Ovary (tissue), 7 donors: ENCODE measurements at regions not wholly inside any gene's neighbourhood (a gene's known extent, or its start where the extent isn't known, plus 50 kb on each side); places are given as distances from the start of the nearest gene placed in this dataset.

Experiments used
- DNase-seq, 5 donors: peaks; one replicate each; pipeline ENCODE4 v3.0.0-alpha.2; 2019 to 2020
- H3K27ac ChIP-seq, 2 donors: fragments of 200-600 bp; one replicate each; pipeline versions ENCODE4 v1.5.1 to v1.8.0; 2019 to 2022
- H3K27me3 ChIP-seq: fragments of 200-600 bp; one replicate; pipeline ENCODE4 v1.8.0; 2022
- H3K36me3 ChIP-seq: fragments of 200-600 bp; sonication (generic); one replicate; pipeline ENCODE4 v1.5.1; 2019
- H3K4me1 ChIP-seq: one replicate; pipeline ENCODE4 v1.8.1; 2013; ENCODE audit warnings: mild to moderate bottlenecking, moderate library complexity; ENCODE audit not compliant: insufficient read depth
- H3K4me3 ChIP-seq: fragments of 200-600 bp; sonication (generic); one replicate; pipeline ENCODE4 v1.5.1; 2017
- H3K9me3 ChIP-seq, 2 donors: fragments of 200-600 bp in 1 of 2; sonication (generic) in 1 of 2; one replicate each; pipeline versions ENCODE4 v1.5.1 to v1.8.1; 2013 to 2019; ENCODE audit warnings: mild to moderate bottlenecking in 1 of 2, moderate library complexity in 1 of 2
- CTCF ChIP-seq, 3 donors: fragments of 450-650 bp in 2 of 3; fragments of 200-600 bp in 1 of 3; IDR thresholded peaks; one replicate each; pipeline versions ENCODE4 v1.5.1 to v1.8.0; 2016 to 2022; ENCODE audit warnings: antibody characterized with exemption in 3 of 3, mild to moderate bottlenecking in 1 of 3
- EP300 ChIP-seq: sonication (generic); formaldehyde crosslinking; IDR thresholded peaks from one replicate; pipeline ENCODE4 v1.6.1; 2017; ENCODE audit warnings: antibody characterized with exemption
- POLR2A ChIP-seq: fragments of 450-650 bp; IDR thresholded peaks from one replicate; pipeline ENCODE4 v1.6.1; 2017; ENCODE audit warnings: antibody characterized with exemption, mild to moderate bottlenecking, moderate library complexity
- WGBS, 3 donors: extraction: QIAGEN DNeasy Blood & Tissue Kit in 1 of 3; methylation state at CpG; one replicate each; pipeline versions ENCODE4 v1.1.5 to v1.1.7; 2013 to 2017; 5-methylcytosine and 5-hydroxymethylcytosine counted together
- intact Hi-C, 4 donors: fragments of 100-400 bp; cut with DNase I; formaldehyde crosslinking; loops; one replicate each; pipeline versions ENCODE4 v1.11.0 to v1.15.1; 2022 to 2023
- donor health status: DM: no; HTN: no; CAD: no; lungs with moderate emphysema.
- donor health status: DM: no; HTN: no; CAD: no.
- donor health status: Bipolar disorder and iron deficiency.
- donor health status: DM: no; HTN: no; CAD: no.
- donor health status: DM: yes; HTN: yes; CAD: no.

GRCh38 chr4:116500225-116500624 lies 585.2 kb downstream of the TRAM1L1 start:
- H3K4me3 ChIP-seq: no peak overlapping the region
- 87 to 90% (median 89%) methylated on average over 2 of the region's 2 CpGs for WGBS, 3 donors
- H3K36me3 ChIP-seq: no peaks in the 10 kb centered on the region
- DNase-seq: no peak
- H3K4me1 ChIP-seq: no peaks in the 10 kb centered on the region
- H3K9me3 ChIP-seq: no peaks in the 10 kb centered on the region
- no peak for TF ChIP-seq CTCF (IDR thresholded peaks at IDR 0.05)
- no peak for TF ChIP-seq POLR2A
- no peak for TF ChIP-seq EP300
- intact Hi-C loops: no loop called here
- H3K27me3 ChIP-seq: no peaks in the 10 kb centered on the region
- no peak overlapping the region for H3K27ac ChIP-seq

GRCh38 chr4:116489739-116490138 lies 595.6 kb downstream of the TRAM1L1 start:
- intact Hi-C loops: no loop called here
- H3K4me3 ChIP-seq: no peak overlapping the region
- no peak for DNase-seq
- no peak overlapping the region for H3K27ac ChIP-seq
- no peaks in the 10 kb centered on the region for H3K4me1 ChIP-seq
- H3K27me3 ChIP-seq: no peaks in the 10 kb centered on the region
- no peaks in the 10 kb centered on the region for H3K9me3 ChIP-seq
- H3K36me3 ChIP-seq: no peaks in the 10 kb centered on the region
- TF ChIP-seq CTCF (IDR thresholded peaks at IDR 0.05) (no peak), POLR2A (no peak), EP300 (no peak)

DNA sequence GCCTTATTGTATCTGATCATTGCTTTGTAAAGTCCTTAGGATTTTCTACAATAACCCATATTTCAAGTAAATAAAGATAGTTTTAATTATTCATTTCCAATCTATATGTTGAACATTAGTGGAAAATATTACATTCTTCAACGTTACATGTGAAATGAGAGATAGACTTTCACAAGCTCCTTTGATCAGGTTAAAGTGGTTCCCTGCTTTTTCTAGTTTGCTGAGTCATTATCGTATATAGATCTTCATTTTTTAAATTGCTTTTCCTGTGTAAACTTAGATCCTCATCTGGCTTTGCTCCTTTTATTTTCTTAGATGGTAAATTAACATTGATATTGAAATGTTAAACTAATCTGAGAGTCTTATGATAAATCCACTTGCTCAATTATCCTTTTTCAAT lies 599.0 kb downstream of the TRAM1L1 start:
- no peaks in the 10 kb centered on the region for H3K9me3 ChIP-seq
- intact Hi-C loops: no loop called here
- H3K27me3 ChIP-seq: no peaks in the 10 kb centered on the region
- no peak overlapping the region for H3K4me3 ChIP-seq
- no peak for DNase-seq
- 82 to 92% (median 82%) methylated on average over 2 of the region's 2 CpGs for WGBS, 3 donors
- no peak for TF ChIP-seq EP300
- TF ChIP-seq CTCF (IDR thresholded peaks at IDR 0.05): no peak
- no peak for TF ChIP-seq POLR2A
- H3K36me3 ChIP-seq: no peaks in the 10 kb centered on the region
- H3K4me1 ChIP-seq: no peaks in the 10 kb centered on the region
- no peak overlapping the region for H3K27ac ChIP-seq

DNA sequence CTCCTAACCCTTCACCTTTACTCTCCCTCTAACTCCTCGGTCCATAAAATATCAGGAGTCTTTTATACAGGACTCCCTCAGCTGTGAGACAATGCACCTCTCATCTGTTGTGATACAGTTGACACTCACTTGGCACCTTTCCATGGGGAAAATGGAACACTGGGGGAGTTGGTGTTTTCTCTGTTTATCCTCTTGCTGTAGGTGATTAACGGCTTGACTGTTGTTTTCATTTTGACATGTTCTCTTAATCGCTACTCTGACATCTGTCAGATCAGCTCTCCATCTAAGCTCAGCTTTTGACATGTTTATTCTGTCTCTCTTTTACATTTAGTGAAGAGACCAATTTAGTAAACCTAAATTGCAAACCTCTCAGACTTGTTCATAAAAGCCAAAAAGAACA lies 604.8 kb downstream of the TRAM1L1 start:
- Histone ChIP-seq H3K4me1 (no peaks in the 10 kb centered on the region), H3K36me3 (no peaks in the 10 kb centered on the region), H3K9me3 (no peaks in the 10 kb centered on the region), H3K27ac (no peak overlapping the region), H3K4me3 (no peak overlapping the region), H3K27me3 (no peaks in the 10 kb centered on the region)
- intact Hi-C loops: no loop called here
- TF ChIP-seq POLR2A: no peak
- no peak for TF ChIP-seq CTCF (IDR thresholded peaks at IDR 0.05)
- no peak for TF ChIP-seq EP300
- 36 to 54% (median 44%) methylated on average over 3 of the region's 3 CpGs for WGBS, 3 donors
- DNase-seq: no peak

DNA sequence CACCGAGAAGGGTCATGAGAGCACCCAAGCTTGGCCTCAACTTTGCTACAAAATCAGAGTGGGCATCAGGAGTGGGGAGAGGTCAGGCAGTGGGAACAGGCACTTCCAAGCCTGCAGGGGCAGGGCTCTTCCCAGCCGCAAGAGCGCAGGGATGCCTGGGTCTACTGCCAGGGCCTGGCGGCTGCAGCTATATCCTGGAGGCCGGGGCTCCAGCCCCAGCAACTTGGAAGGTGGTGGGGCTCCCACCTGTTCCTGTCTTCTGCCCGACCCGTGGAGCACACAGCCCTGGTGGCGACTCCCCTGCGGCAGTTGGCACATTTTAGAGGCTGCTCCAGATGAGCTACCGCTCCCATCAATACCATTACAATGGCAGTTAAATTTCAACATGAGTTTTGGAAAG lies 607.0 kb downstream of the TRAM1L1 start:
- no peaks in the 10 kb centered on the region for H3K27me3 ChIP-seq
- H3K27ac ChIP-seq: no peak overlapping the region
- H3K9me3 ChIP-seq: no peaks in the 10 kb centered on the region
- intact Hi-C loops: no loop called here
- no peak overlapping the region for H3K4me3 ChIP-seq
- DNase-seq: no peak
- 92 to 95% (median 94%) methylated on average over 10 of the region's 10 CpGs for WGBS, 3 donors
- H3K4me1 ChIP-seq: no peaks in the 10 kb centered on the region
- TF ChIP-seq POLR2A (no peak), CTCF (IDR thresholded peaks at IDR 0.05) (no peak), EP300 (no peak)
- H3K36me3 ChIP-seq: no peaks in the 10 kb centered on the region
